HG02885 (cell line): ENCODE measurements at regions not wholly inside any gene's neighbourhood (a gene's known extent, or its start where the extent isn't known, plus 50 kb on each side); places are given as distances from the start of the nearest gene placed in this dataset.

Experiments
- ATAC-seq: cut with Tn5 transposase; IDR thresholded peaks from one replicate; pipeline ENCODE4 v1.9.1; 2021; ENCODE audit warnings: mild to moderate bottlenecking; ENCODE audit not compliant: unreplicated experiment, poor library complexity

GRCh38 chr2:59458800-59459199, 1094.7 kb downstream of the BCL11A start:
- no peak for ATAC-seq

GRCh38 chr2:59456285-59456684, 1097.2 kb downstream of the BCL11A start:
- no peak for ATAC-seq

- ATAC-seq, result no peak
Measured at GRCh38 chr2:59449274-59449673, 1104.2 kb downstream of the BCL11A start.

- no peak for ATAC-seq
Measured at GRCh38 chr2:59440491-59440890, 1113.0 kb downstream of the BCL11A start.

- no peak for ATAC-seq
Measured at GRCh38 chr2:59435635-59436034, 1117.8 kb downstream of the BCL11A start.

- ATAC-seq, result no peak
Measured at GRCh38 chr2:59428940-59429339, 1124.5 kb downstream of the BCL11A start.

GRCh38 chr2:59427980-59428379, 1125.5 kb downstream of the BCL11A start:
- no peak for ATAC-seq

- no peak for ATAC-seq
Measured at GRCh38 chr2:59425247-59425646, 1128.2 kb downstream of the BCL11A start.

GRCh38 chr2:59413751-59414570, 1139.5 kb downstream of the BCL11A start:
- no peak for ATAC-seq

- no peak for ATAC-seq
Measured at GRCh38 chr2:59399126-59399525, 1154.3 kb downstream of the BCL11A start.

- ATAC-seq, result no peak
Measured at GRCh38 chr2:59398081-59398480, 1155.4 kb downstream of the BCL11A start.

GRCh38 chr2:59395119-59395518, 1154.0 kb upstream of the FANCL start:
- ATAC-seq, result no peak

GRCh38 chr2:59391896-59392295, 1150.8 kb upstream of the FANCL start:
- ATAC-seq, result no peak

GRCh38 chr2:59390581-59390980, 1149.5 kb upstream of the FANCL start:
- ATAC-seq, result no peak

- no peak for ATAC-seq
Measured at GRCh38 chr2:59389240-59389639, 1148.1 kb upstream of the FANCL start.

- ATAC-seq, result no peak
Measured at GRCh38 chr2:59385971-59386370, 1144.8 kb upstream of the FANCL start.

GRCh38 chr2:59383473-59383872, 1142.3 kb upstream of the FANCL start:
- no peak for ATAC-seq

- no peak for ATAC-seq
Measured at GRCh38 chr2:59378127-59378526, 1137.0 kb upstream of the FANCL start.

GRCh38 chr2:59366288-59366687, 1125.2 kb upstream of the FANCL start:
- no peak for ATAC-seq

- no peak for ATAC-seq
Measured at GRCh38 chr2:59354498-59354897, 1113.4 kb upstream of the FANCL start.

- ATAC-seq, result no peak
Measured at GRCh38 chr2:59353306-59353921, 1112.3 kb upstream of the FANCL start.

GRCh38 chr2:59342166-59342565, 1101.0 kb upstream of the FANCL start:
- ATAC-seq, result no peak
